ENCODE measurements at regions not wholly inside any gene's neighbourhood (a gene's known extent, or its start where the extent isn't known, plus 50 kb on each side); places are given as distances from the start of the nearest gene placed in this dataset.

DNA sequence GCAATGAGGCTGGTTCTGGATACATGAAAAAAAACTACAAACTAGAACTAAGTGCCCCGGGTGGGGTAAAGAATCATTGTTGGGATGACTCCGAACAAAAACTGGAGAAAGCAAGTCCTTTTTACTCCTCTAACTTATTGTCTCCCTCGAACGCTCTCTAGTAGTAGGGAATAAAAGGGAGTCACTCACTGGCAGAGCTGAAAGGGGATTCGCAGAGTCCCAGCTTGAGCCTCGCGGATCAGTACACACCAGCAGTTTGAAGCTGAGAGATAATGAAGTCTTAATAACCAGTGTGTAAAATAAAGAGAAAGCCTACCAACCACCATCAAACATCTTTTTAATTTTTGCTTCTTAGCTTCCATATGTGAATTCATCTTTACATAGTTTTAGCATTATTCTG is 521.9 kb upstream of the ARX start:
- no peak for TF ChIP-seq YBX1 (IDR thresholded peaks at IDR 0.05)
- no peak for TF ChIP-seq SUZ12 (IDR thresholded peaks at IDR 0.05; ENCODE audit: unreplicated experiment)
- no peak for TF ChIP-seq TCF7 (IDR thresholded peaks at IDR 0.05; ENCODE audit: borderline replicate concordance)
- TF ChIP-seq RFX5 (IDR thresholded peaks at IDR 0.05; ENCODE audit: low read depth, low read length): no peak
